ENCODE measurements at regions not wholly inside any gene's neighbourhood (a gene's known extent, or its start where the extent isn't known, plus 50 kb on each side); places are given as distances from the start of the nearest gene placed in this dataset.

- no peak for DNase-seq
- Histone ChIP-seq H3K36me3 (no peaks in the 10 kb centered on the region), H3K27ac (no peak overlapping the region), H3K4me3 (replicated peaks in 1 of 3) (no peak overlapping the region), H3K9me3 (no peaks in the 10 kb centered on the region), H3K27me3 (no peaks in the 10 kb centered on the region), H3K4me1 (no peaks in the 10 kb centered on the region)
- TF ChIP-seq CTCF (IDR thresholded peaks at IDR 0.05) (no peak), POLR2A (IDR thresholded peaks at IDR 0.05) (no peak)
- intact Hi-C loops (cut with DNase I), result no loop called here
- WGBS, 2 donors, result 58 to 71% methylated on average over 2 of the region's 2 CpGs
These were observed 655.4 kb upstream of the ZP4 start for GRCh38 chr1:238546118-238546517.

- intact Hi-C loops (cut with DNase I), result no loop called here
- TF ChIP-seq CTCF (IDR thresholded peaks at IDR 0.05), result no peak
- no peak for TF ChIP-seq POLR2A (IDR thresholded peaks at IDR 0.05)
- 82% methylated on average over 3 of the region's 3 CpGs for WGBS, 2 donors
- Histone ChIP-seq H3K27ac (no peak overlapping the region), H3K27me3 (no peaks in the 10 kb centered on the region), H3K4me3 (replicated peaks in 1 of 3) (no peak overlapping the region), H3K4me1 (no peaks in the 10 kb centered on the region), H3K36me3 (no peaks in the 10 kb centered on the region), H3K9me3 (no peaks in the 10 kb centered on the region)
- DNase-seq, result no peak
These were observed 646.9 kb upstream of the ZP4 start for GRCh38 chr1:238537641-238538040.

GRCh38 chr1:238530209-238530851 lies 639.6 kb upstream of the ZP4 start:
- no peak overlapping the region for H3K27ac ChIP-seq
- intact Hi-C loops (cut with DNase I), result no loop called here
- no peaks in the 10 kb centered on the region for H3K4me1 ChIP-seq
- TF ChIP-seq POLR2A (IDR thresholded peaks at IDR 0.05) (no peak), CTCF (IDR thresholded peaks at IDR 0.05) (no peak)
- no peaks in the 10 kb centered on the region for H3K27me3 ChIP-seq
- 83 to 91% methylated on average over 11 to 13 of the region's 13 CpGs for WGBS, 2 donors
- H3K4me3 ChIP-seq (replicated peaks in 1 of 3), result no peak overlapping the region
- H3K9me3 ChIP-seq, result no peaks in the 10 kb centered on the region
- no peak for DNase-seq
- H3K36me3 ChIP-seq, result no peaks in the 10 kb centered on the region

GRCh38 chr1:238517711-238518110 lies 627.0 kb upstream of the ZP4 start:
- intact Hi-C loops (cut with DNase I), result no loop called here

GRCh38 chr1:238501290-238501689 lies 610.6 kb upstream of the ZP4 start:
- TF ChIP-seq CTCF (IDR thresholded peaks at IDR 0.05) (no peak), POLR2A (IDR thresholded peaks at IDR 0.05) (no peak)
- no peaks in the 10 kb centered on the region for H3K4me1 ChIP-seq
- intact Hi-C loops (cut with DNase I), result no loop called here
- no peak overlapping the region for H3K4me3 ChIP-seq (replicated peaks in 1 of 3)
- H3K27me3 ChIP-seq, result no peaks in the 10 kb centered on the region
- no peak for DNase-seq
- no peaks in the 10 kb centered on the region for H3K36me3 ChIP-seq
- H3K27ac ChIP-seq, result no peak overlapping the region
- WGBS, 2 donors, result 58 to 85% methylated on average over 3 of the region's 3 CpGs
- no peaks in the 10 kb centered on the region for H3K9me3 ChIP-seq

More at GRCh38 chr1:238517711-238518110, 627.0 kb upstream of the ZP4 start:
- TF ChIP-seq CTCF (IDR thresholded peaks at IDR 0.05), result no peak
- Histone ChIP-seq H3K4me1 (no peaks in the 10 kb centered on the region), H3K4me3 (replicated peaks in 1 of 3) (no peak overlapping the region), H3K9me3 (no peaks in the 10 kb centered on the region), H3K27ac (no peak overlapping the region), H3K27me3 (no peaks in the 10 kb centered on the region), H3K36me3 (no peaks in the 10 kb centered on the region)
- WGBS, 2 donors, result 81 to 86% methylated on average over 4 of the region's 4 CpGs
- DNase-seq, result no peak
